ENCODE measurements at regions not wholly inside any gene's neighbourhood (a gene's known extent, or its start where the extent isn't known, plus 50 kb on each side); places are given as distances from the start of the nearest gene placed in this dataset.

DNA sequence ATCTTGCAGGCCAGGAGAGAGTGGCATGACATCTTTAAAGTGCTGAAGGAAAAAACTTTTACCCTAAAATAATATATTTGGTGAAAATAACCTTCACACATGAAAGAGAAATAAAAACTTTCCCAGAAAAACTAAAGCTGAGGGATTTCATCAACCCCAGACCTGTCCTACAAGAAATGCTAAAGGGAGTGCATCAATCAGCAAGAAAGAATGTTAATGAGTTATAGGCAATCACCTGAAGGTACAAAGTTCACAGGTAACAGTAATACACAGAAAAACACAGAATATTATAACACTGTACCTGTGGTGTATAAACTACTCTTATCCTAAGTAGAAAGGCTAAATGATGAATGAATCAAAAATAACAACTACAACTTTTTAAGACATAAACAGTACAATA lies 249.2 kb upstream of the PKN2 start:
- TF ChIP-seq, protein P1, sequence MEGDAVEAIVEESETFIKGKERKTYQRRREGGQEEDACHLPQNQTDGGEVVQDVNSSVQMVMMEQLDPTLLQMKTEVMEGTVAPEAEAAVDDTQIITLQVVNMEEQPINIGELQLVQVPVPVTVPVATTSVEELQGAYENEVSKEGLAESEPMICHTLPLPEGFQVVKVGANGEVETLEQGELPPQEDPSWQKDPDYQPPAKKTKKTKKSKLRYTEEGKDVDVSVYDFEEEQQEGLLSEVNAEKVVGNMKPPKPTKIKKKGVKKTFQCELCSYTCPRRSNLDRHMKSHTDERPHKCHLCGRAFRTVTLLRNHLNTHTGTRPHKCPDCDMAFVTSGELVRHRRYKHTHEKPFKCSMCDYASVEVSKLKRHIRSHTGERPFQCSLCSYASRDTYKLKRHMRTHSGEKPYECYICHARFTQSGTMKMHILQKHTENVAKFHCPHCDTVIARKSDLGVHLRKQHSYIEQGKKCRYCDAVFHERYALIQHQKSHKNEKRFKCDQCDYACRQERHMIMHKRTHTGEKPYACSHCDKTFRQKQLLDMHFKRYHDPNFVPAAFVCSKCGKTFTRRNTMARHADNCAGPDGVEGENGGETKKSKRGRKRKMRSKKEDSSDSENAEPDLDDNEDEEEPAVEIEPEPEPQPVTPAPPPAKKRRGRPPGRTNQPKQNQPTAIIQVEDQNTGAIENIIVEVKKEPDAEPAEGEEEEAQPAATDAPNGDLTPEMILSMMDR (IDR thresholded peaks at IDR 0.05): no peak
- TF ChIP-seq POLR2A (IDR thresholded peaks at IDR 0.05): no peak

All from lower leg skin (tissue), 3 donors.